ENCODE measurements at regions not wholly inside any gene's neighbourhood (a gene's known extent, or its start where the extent isn't known, plus 50 kb on each side); places are given as distances from the start of the nearest gene placed in this dataset.
"Not testable (repeated sequence)": the region's sequence is repeated elsewhere in the genome, so short reads cannot be mapped to it uniquely, and the experiment has no call there.

DNA sequence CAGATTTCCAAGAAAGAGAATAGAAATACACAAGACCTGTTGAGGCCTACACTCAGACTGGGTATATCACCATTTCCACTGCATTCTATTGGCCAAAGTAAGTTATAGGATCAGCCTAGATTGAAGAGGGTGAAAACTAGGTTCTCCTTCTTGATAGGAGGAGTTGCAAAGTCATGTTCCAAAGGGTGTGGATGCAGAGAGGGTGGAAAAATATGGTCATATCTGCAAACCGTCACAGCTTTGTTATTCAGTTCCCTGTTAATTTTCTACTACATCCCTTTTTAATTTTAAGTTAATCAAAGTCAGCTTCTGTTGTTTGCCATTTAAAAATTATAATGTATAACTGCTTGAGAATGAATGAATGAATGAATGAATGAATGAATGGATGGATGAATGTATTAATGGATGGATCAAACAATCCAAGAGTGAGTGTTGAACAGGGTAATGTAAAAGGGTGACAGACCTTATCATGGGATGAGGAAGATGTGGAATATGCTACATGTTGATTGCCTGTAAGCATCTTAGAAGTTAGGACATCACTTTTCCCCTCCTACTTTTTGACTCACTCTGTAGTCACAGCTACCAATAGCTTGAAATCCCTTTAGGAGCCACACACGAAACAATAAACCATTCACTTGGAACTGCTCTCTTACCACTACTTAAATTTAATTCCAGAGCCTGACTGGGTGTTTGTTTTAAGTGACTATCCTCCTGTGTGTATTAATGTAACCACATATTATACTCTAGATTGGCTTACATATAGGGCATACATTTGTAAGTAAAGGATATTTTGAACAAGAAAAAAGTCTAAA, 121.5 kb downstream of the CCDC34 start:
- no peak for DNase-seq

DNA sequence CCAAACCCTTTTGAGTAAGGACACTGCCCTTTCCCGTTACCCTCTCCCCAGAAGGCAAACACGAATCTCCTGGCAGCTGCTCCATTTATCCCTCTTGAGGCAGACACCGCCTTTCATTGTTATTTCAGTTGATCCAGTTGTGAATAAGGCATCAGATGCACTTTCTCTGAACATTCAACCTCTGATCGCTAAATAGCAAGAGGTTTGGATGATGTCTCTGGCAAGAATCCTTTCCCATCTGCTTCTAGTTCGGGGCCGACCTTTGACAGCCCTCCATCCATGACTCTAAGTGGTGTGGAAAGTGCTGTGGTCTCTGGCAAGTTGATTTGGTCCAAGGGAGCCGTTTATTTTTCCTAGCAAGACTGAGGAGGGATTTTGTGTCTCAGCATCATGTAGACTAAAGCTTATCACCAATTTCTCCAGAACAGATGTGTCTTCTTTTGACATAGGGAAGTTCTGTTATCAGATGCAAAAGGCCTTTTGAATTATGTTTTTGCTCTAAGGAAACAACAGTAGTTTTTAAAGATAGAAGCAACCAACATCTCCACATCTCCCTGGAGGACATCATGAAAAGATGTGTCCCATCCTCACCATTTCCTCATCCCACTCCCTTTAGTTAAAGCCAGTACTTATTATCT, 123.6 kb downstream of the CCDC34 start:
- no peak for DNase-seq

DNA sequence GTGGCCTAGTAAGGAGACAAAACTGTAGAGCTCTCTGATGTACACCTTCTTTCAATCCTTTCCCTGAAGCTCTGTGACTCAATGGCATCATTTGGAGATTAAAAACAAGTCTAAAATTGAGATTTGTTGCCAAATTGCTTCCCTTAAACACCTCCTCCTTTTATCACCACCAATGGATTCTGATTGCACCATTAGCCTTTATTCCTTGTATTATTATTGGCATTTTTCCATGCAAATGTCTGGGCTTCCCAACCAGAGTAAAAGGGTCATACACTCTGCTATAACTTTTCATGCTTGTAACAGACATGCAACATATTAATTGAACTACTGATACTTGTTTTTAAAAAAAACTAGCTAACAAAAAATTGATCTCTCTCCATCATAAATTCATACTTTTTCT, 124.2 kb downstream of the CCDC34 start:
- no peak for DNase-seq

DNA sequence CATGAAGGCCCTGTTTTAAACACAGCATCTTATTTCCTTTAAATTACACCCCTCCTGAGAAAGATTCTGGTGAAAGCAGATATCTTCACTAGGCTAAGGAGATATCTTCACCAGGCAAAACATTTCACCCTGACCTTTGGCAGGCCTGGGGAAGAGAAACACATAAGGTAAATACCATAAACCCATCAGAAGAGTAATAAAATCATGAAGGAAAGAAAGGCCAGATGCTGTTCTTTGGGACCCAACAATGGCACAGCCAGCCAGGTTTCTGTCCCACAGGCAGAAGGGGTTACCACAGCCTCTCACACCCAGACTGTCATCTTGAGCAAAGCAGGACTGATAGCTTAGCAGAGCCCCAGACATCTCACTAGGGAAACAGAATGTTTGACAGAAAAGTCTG, 125.4 kb downstream of the CCDC34 start:
- DNase-seq: no peak

DNA sequence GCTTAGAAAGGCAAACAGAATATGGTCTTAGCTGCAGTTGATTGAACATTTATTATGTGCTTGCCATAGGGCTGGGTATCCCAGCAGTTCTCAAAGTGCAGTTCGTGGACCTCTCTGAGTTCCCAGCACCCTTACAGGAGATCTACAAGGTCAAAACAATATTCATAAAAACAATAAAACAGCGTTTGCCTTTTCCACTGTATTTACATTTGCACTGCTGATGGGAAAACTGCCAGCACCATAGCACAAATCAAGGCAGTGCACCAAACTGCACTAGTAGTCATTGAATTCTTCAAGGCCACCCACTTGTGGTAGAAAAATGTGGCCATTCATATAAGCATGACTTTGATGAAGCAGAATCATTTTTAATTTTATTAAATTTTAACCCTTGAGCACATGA, 128.1 kb downstream of the CCDC34 start:
- no peak for DNase-seq

DNA sequence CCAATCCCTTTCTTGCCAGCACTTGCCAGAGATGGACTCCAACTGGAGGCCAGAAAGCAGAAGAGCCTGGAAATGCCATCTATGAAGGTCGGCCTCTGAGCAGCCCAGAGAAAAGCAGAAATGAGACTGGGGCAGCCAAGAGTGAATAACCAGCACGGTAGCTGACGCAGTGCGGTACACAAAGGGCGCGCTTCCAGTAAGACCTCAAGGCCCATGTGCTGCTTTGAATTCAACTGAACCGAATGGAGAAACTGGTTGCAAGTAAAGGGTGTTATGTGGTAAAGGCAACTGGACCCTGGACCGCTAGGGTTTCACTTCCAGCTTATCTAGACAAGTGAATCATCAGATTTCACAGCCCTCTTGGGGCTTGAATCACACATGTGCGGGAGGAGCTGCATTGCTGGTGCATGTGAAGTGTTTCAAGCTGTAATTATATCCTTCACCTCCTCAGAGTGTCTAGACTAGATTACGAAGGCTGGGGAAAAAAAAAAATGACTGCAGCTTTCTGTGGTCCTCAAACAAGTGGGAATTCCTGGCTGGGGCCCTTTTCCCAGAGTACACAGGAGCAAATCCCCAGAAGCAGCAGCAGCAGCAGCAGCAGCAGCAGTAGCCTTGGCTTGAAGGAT, 128.9 kb downstream of the CCDC34 start:
- DNase-seq: no peak

DNA sequence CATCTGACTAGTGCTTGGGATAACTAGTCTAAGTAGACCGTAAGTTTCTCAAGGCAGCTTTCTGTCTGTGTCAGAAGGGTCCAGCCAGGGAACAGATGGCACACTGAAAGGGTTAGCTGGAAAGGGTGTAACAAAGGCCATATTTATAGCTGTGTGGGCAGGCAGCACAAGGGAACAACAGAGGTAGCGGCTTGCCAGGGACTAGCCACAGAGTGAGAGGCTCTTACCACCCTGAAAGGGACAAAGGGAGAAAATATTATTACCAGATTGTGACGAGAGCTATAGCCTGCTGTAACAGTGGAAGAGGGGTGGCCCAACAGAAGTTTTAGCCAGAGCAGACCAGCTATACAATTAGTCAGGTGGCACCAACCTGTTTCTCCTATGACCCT, 129.4 kb downstream of the CCDC34 start:
- no peak for DNase-seq

DNA sequence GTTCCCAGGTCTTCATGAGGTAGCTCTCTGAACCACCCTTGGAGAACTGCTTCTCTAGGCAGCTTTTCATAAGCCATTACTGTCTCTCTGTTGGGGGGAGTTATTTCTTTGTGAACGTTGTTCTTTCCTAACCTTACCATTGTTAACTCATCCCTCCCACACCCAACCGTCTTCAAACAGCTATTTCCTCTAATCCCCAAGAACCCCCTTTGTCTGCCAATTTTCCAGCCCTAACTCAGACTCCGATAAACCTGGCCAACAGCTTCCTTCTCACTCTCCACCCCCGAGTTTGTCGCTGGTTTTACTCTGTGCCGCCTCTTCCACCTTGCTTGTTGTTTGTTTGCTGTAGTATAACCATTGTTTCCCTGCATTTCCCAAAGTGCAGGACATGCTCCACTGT, 131.5 kb downstream of the CCDC34 start:
- DNase-seq: no peak

DNA sequence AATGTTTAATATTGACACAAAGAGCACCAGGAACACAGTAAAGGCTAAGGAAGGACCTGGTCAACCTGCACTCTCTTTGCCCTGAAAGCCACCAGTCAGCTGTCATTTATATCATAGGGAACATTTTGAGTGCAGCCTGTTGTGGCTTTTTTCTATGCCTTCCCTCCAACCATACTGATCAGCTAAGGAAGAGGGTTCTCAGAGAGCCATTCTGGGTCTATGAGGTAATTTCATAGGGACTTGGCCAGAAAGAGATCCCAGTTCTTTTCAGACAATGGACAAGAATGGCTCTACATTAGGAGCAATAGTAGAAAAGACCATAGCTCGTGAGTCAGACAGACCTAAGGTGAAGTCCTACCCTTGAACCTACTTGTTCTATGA, 132.8 kb downstream of the CCDC34 start:
- DNase-seq: no peak

DNA sequence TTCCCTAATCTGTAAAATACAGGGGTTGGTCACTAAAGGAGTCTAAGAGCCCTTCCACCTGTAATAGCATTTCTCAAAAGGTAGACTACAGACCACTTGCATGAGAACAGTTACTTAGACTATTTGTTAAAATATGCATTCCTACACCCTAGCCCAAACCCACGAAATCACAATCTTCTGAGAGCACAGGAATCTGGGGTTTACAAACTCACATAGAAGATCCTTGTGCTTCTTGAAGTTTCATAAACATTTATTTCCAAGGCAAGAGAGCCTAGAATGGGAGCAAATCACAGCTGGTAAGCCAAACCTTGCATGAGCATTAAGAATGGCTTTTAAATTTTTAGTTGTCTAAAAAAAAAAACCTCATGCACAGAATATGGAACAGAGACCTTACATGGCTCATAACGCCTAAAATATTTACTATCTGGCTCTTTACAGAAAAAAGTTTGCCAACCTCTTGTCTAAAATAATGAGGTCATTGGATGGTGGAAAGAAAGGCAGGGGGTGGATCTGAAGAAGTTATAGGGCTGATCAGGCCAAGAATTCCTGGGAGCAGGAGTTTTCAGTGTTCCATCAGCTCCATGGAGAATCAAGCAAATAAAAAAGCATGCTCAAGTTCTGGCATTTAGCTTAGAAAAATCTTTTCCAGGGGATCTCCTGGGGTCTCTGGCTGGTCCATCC, 133.4 kb downstream of the CCDC34 start:
- no peak for DNase-seq

DNA sequence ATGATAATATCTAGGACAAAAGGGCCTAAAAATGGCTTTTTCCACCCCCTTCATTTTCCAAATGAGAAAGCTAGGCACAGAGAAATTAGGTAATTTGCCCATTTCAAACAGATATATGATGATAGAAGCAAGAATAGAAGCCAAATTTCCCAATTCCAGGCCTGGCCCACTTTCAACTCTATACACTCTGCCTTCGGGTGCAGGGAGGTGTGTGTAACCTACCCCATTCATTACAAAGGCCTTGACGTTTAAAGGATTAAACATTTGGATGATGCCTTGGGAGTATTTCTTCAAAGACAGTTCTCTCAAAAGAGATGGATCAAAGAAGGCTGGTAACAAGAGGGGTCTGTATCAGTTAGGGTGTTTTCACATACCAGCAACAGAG, 134.1 kb downstream of the CCDC34 start:
- no peak for DNase-seq

DNA sequence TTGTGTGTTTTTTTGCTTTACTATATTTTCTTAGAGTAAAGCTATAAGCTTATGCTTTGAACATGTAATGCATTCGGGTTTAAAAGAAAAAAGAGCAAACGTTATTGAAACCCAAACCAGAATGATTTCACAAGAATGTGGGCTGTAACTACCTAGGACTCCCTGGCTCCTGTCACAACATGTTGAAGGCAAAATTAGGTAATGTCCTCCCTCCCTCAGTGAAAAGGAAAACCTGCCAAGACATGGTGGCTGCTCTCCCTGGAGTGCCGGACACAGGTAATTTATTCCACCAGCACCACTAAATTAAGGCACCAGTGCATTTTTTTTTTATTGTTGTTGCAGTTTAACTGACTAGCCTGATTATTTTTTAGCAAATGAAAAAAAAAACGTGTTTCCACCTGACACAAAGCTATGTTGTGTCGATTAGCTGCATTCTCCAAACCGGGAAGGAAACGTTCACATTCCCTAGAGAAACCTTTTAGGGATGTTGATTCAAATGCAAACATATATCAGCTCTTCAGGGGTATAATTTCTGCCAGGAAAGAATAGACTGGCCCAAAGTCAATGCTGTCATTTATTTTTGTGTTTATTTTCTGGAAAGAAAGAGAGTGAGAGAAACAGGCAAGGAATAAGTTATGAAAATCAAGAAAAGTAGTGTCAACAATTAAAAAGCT, 134.6 kb downstream of the CCDC34 start:
- no peak for DNase-seq

DNA sequence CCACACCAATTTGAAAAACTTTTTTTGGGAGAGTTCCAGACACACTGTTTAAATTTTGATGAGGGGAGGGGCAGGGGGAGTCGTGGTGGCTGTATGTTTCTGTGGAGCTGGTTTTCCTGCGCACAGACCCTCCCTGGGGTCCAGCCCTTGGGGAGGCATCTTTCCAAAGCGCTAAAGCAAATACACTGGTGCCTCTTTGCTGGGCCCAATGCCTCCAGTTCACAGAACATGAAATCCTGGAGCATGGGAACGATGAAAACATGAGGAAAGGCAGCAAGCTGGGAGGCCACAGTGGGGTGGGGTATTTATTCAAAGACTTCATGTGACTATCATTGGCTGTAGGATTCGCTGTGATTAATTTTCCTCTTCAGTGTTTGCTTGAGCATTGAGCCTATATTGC, 135.3 kb downstream of the CCDC34 start:
- DNase-seq: no peak

DNA sequence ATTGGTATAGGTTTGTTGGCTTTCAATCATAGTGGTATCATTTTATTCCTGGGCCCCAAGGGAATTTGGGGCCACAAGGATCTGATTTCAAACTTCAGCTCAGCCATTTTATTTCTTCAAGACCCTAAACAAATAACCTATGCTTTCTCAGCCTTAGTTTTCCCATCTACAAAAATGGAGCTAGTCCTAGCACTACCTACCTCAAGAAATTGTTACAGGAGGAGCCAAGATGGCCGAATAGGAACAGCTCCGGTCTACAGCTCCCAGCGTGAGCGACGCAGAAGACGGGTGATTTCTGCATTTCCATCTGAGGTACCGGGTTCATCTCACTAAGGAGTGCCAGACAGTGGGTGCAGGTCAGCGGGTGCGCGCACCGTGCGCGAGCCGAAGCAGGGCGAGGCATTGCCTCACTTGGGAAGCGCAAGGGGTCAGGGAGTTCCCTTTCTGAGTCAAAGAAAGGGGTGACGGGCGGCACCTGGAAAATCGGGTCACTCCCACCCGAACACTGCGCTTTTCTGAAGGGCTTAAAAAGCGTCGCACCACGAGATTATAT, 143.5 kb downstream of the CCDC34 start:
- not testable (repeated sequence) for DNase-seq

DNA sequence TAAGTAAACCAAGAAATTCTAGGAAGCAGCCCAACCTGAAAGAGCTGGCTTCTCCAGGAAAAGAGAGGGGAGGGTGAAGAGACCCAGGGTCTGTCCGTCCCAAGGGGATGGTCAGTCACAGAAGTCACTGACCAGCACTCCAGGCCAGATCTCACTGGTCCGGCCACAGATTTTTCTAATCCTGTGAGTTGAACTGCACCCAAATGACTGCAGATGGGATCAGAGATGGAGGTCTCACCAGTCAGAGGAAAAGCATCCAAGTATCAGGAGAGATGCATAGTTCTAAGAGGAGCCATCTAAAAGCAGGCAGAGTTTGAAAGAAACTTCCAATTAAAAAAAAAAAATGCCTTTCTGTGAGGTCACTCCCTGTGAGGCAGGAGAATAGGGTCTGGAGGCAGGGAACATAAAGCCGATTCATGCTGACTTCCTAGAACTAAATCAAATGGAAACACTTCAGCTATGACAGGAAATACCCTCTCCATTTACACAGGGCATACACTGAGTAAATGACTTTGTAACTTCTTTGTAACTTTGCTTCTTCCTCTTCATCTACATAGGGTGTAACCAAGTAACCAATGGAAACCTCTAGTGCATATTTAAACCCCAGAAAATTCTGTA, 144.5 kb downstream of the CCDC34 start:
- DNase-seq: no peak

DNA sequence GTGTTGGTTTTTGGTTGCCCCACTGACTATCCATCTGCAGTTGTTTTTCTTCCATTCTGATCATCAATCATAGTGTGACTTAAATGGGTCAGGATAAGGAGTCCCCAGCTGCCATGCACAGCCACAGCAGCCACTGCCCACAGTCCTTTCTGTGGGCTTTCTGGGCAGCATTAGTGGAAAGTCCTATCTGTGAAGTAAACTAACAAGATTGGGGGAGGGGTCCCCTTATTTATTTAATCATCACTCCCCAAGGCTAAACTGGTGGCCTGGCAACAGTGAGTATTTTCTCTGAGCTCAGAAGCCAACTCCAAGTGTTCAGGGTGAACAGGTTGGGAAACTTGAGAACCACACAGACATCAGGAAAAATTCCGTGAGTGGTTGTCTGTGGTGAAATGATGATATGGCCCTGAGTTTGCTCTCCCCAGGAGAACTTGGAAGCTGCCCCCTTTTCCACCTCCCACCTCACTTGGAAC, 145.0 kb downstream of the CCDC34 start:
- no peak for DNase-seq

DNA sequence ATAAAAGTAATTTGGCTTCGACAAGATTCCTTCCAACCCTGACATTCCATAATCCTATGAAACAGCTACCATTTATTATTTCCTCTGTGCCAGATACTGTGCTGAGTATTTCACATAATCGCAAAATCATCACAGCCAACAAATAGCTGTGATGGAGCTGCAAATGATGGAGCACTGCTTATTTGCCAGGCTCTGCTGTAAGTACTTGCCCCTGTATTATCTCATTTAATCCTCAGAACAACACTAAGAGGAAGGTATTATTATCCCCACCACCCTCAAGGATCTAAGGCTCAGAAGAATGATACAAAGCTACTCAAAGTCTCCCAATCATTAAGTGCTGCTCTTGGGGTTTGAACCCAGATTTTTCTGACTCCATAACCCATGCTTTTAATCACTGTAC, 145.5 kb downstream of the CCDC34 start:
- DNase-seq: no peak

DNA sequence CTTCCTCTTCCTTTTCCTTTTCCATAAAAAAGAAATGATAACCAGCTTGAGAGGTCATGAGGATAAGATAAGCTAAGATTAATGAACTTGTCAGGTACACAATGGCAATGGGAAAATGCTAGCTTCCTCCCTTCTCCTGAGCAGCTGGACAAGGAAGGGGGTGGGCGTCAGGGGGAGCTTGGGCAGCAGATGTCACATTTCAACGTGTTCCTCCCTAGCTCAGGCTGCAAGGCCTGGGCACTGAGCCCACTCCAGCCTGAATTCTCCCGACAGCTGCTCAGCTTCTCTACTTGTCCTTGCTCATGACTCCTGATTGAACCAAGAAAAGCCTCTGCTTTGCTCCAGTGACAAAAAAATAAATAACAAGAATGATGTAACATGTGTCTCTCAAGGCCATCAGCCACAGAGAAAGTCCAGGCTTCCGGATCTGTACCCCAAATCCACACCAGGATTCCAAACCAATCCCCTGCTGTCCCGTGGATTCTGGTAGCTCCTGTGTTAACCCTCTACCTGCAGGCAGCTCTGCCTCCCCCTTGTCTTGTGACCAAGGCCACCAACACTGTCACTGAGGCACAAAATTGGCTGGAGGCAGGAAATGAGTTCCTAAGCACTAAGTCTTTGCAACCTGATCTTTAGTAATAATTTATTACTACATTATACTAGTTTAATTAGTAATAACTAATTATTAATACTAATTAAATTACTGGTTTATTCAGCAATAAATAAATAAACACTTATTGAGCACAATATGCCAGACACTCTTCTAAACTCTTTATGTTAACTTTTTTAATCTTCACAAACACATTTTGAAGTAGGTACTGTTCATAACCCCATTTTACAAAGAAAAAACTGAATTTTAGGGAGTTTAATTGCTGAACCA, 146.5 kb downstream of the CCDC34 start:
- no peak for DNase-seq

DNA sequence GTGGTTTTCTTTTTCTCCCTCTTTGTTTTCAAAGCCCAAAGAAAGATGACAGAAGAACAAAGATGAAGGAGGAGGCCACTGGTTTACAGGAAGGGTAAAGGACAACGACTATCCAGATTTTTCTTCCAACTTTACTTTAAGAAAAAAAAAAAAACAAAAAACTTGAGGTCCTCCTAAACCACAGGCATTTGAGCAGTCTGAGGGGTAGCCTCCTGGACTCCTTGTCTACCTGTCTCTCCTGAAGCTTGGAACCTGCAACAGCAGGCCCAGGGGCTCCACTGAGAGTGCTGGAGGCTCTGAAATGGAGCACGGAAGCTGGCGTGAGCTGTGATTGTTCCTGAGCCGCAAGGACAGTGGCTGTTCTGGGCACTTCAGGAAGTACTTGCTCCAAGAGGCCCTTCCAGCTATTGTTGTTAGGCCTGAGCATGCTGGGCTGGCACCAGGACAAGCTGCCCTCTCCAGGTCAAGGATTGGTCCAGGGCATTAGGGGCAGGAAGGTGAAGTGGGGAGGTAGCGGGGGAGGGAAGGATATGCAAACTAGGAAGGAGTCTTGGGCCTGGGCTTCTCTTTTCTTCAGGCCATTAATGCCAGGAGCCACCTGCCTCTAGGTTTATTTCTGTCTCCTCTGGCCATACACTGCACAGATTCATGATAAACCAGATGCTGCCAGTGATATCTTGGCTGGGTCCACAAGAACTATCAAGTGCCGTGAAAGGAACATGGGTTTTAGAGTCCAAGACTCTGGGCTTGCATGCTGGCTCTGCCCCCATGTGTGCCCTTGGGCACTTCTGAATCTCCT, 147.3 kb downstream of the CCDC34 start:
- no peak for DNase-seq

DNA sequence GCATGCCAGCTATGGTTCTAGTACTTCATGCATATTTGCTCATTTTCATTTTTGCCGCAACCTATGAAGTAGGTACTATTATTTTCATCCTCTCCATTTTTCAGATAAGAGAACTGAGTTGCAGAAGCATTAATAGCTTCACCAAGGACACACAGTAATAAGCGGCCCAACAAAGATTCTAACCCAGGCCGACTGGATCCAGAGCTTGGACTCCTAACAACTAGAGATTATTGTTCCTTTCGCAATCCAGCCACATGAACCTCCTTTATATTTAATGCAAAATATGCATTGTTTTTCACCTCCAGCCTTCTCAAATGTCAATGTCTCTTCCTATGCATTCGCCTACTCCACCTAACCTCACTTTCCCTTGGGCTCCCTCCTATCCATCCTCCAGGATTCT, 148.3 kb downstream of the CCDC34 start:
- no peak for DNase-seq
